CD14-positive monocyte (primary cell): ENCODE measurements at regions not wholly inside any gene's neighbourhood (a gene's known extent, or its start where the extent isn't known, plus 50 kb on each side); places are given as distances from the start of the nearest gene placed in this dataset.

ENCODE experiments used
- DNase-seq, 3 donors: peaks; one replicate each; pipeline ENCODE4 v3.0.0-alpha.2; 2011 to 2022
- H2AFZ ChIP-seq: 2 replicates; pipeline ENCODE4 v1.6.0; 2012; ENCODE audit warnings: mild to moderate bottlenecking, low read depth, low read length, inconsistent platforms; ENCODE audit not compliant: insufficient read depth, poor library complexity, severe bottlenecking
- H3K27ac ChIP-seq, 2 donors: 1 replicate in 1 of 2; 2 replicates in 1 of 2; pipeline ENCODE4 v1.5.1; 2012 to 2013; ENCODE audit warnings: low read length in 2 of 2, control low read depth in 1 of 2, inconsistent platforms in 1 of 2, low read depth in 1 of 2, mild to moderate bottlenecking in 1 of 2
- H3K27me3 ChIP-seq, 2 donors: one replicate each; pipeline versions ENCODE4 v1.6.0 to v1.6.1; 2011 to 2013; ENCODE audit warnings: low read length in 2 of 2; ENCODE audit not compliant: control insufficient read depth in 2 of 2, insufficient read depth in 2 of 2
- H3K36me3 ChIP-seq, 2 donors: replicated peaks in 1 of 2; 1 replicate in 1 of 2; 2 replicates in 1 of 2; pipeline versions ENCODE4 v1.5.1 to v1.6.1; 2012 to 2013; ENCODE audit warnings: low read length in 2 of 2, control low read depth in 1 of 2, inconsistent platforms in 1 of 2, mild to moderate bottlenecking in 1 of 2; ENCODE audit not compliant: insufficient read depth in 2 of 2, control insufficient read depth in 1 of 2
- H3K4me1 ChIP-seq, 2 donors: 1 replicate in 1 of 2; 2 replicates in 1 of 2; pipeline versions ENCODE4 v1.5.1 to v1.6.1; 2012 to 2013; ENCODE audit warnings: low read length in 2 of 2, control low read depth in 1 of 2, inconsistent platforms in 1 of 2, mild to moderate bottlenecking in 1 of 2, moderate library complexity in 1 of 2; ENCODE audit not compliant: insufficient read depth in 2 of 2, control insufficient read depth in 1 of 2
- H3K4me2 ChIP-seq: replicated peaks from 2 replicates; pipeline ENCODE3; 2012; ENCODE audit warnings: low read length, moderate library complexity, mild to moderate bottlenecking; ENCODE audit not compliant: poor library complexity, severe bottlenecking; ENCODE audit errors: extremely low read depth
- H3K4me3 ChIP-seq, 3 experiments: fragments of 200-600 bp in 1 of 3; sonication (generic) in 1 of 3; replicated peaks in 1 of 3; 1 replicate in 2 of 3; 2 replicates in 1 of 3; pipeline ENCODE4 v1.5.1; 2011 to 2013; ENCODE audit warnings: low read length in 3 of 3, mild to moderate bottlenecking in 3 of 3, control low read depth in 2 of 3, low read depth in 2 of 3, inconsistent platforms in 1 of 3, moderate library complexity in 1 of 3
- H3K79me2 ChIP-seq: 2 replicates; pipeline ENCODE4 v1.6.0; 2012; ENCODE audit warnings: mild to moderate bottlenecking, control low read depth, inconsistent platforms, low read length, moderate library complexity; ENCODE audit not compliant: insufficient read depth
- H3K9ac ChIP-seq: 2 replicates; pipeline ENCODE4 v1.6.0; 2017; ENCODE audit warnings: low read length, mild to moderate bottlenecking; ENCODE audit not compliant: insufficient read depth, poor library complexity, severe bottlenecking
- H3K9me3 ChIP-seq, 2 donors: replicated peaks in 1 of 2; 1 replicate in 1 of 2; 2 replicates in 1 of 2; pipeline versions ENCODE4 v1.5.1 to v1.6.1; 2012 to 2013; ENCODE audit warnings: low read length in 2 of 2, control low read depth in 1 of 2; ENCODE audit not compliant: control insufficient read depth in 1 of 2, insufficient read depth in 1 of 2
- H4K20me1 ChIP-seq: 2 replicates; pipeline ENCODE4 v1.6.0; 2012; ENCODE audit warnings: mild to moderate bottlenecking, low read length, control low read depth, moderate library complexity; ENCODE audit not compliant: insufficient read depth
- H3K27ac Mint-ChIP-seq, 7 donors: one replicate each; pipeline ENCODE4 v1.8.0; 2020; ENCODE audit warnings: mild to moderate bottlenecking in 7 of 7, mixed read lengths in 7 of 7, moderate library complexity in 6 of 7, inconsistent platforms in 2 of 7
- H3K27me3 Mint-ChIP-seq, 3 donors: one replicate each; pipeline ENCODE4 v1.8.0; 2021 to 2022; ENCODE audit warnings: low read depth in 3 of 3, mild to moderate bottlenecking in 3 of 3, mixed read lengths in 3 of 3, moderate library complexity in 3 of 3, inconsistent platforms in 1 of 3
- H3K36me3 Mint-ChIP-seq, 2 donors: one replicate each; pipeline ENCODE4 v1.8.0; 2020; ENCODE audit warnings: mixed read lengths in 2 of 2, inconsistent platforms in 1 of 2, mild to moderate bottlenecking in 1 of 2
- H3K4me1 Mint-ChIP-seq: one replicate; pipeline ENCODE4 v1.8.0; 2020; ENCODE audit warnings: mild to moderate bottlenecking, mixed read lengths
- H3K4me3 Mint-ChIP-seq, 2 donors: one replicate each; pipeline ENCODE4 v1.8.0; 2020; ENCODE audit warnings: mild to moderate bottlenecking in 2 of 2, mixed read lengths in 2 of 2, moderate library complexity in 1 of 2
- H3K9me3 Mint-ChIP-seq, 7 donors: one replicate each; pipeline ENCODE4 v1.8.0; 2020 to 2022; ENCODE audit warnings: mixed read lengths in 7 of 7, mild to moderate bottlenecking in 6 of 7, moderate library complexity in 6 of 7, inconsistent platforms in 2 of 7
- CTCF ChIP-seq: fragments of 200-600 bp; IDR thresholded peaks from one replicate; pipeline ENCODE4 v1.8.0; 2022; ENCODE audit warnings: antibody characterized with exemption, mild to moderate bottlenecking
- WGBS: methylation state at CpG from one replicate; pipeline ENCODE4 v1.1.5; 2013; ENCODE audit warnings: missing lambda C conversion rate; ENCODE audit not compliant: insufficient coverage; 5-methylcytosine and 5-hydroxymethylcytosine counted together
- intact Hi-C, 2 donors: fragments of 100-400 bp; cut with micrococcal nuclease; formaldehyde crosslinking; loops; one replicate each; pipeline versions ENCODE4 v1.15.0 to v1.15.1; 2023

GRCh38 chr18:76662626-76663025, 159.7 kb upstream of the ZNF236 start:
- no peaks in the 10 kb centered on the region for H3K9me3 ChIP-seq
- no peak for TF ChIP-seq CTCF
- WGBS: 61% methylated on average over 4 of the region's 7 CpGs

GRCh38 chr18:76660571-76661192, 161.7 kb upstream of the ZNF236 start:
- H3K27ac ChIP-seq: no peak overlapping the region
- H3K9me3 Mint-ChIP-seq: peaks cover 0 to 4% (median 0%) of the 10 kb centered on the region in 7 donors
- H3K36me3 Mint-ChIP-seq: no peaks in the 10 kb centered on the region
- H3K79me2 ChIP-seq: no peaks in the 10 kb centered on the region
- peaks cover 12 to 18% of the 10 kb centered on the region in 2 donors for H3K27me3 ChIP-seq
- H3K27me3 Mint-ChIP-seq: peaks cover 14 to 25% (median 24%) of the 10 kb centered on the region in 3 donors
- peaks cover 3 to 13% of the 10 kb centered on the region in 2 donors for H3K4me1 ChIP-seq
- H3K4me3 Mint-ChIP-seq: no peak overlapping the region
- WGBS: 91% methylated on average over 7 of the region's 9 CpGs
- H3K4me1 Mint-ChIP-seq: peaks cover 15% of the 10 kb centered on the region
- intact Hi-C loops: no loop called here
- no peaks in the 10 kb centered on the region for H3K36me3 ChIP-seq
- H3K9me3 ChIP-seq: no peaks in the 10 kb centered on the region
- no peak overlapping the region for H2AFZ ChIP-seq
- H3K4me3 ChIP-seq: no peak overlapping the region
- H3K27ac Mint-ChIP-seq: no peak overlapping the region
- no peak overlapping the region for H3K9ac ChIP-seq
- no peak for DNase-seq
- no peaks in the 10 kb centered on the region for H4K20me1 ChIP-seq
- no peak for TF ChIP-seq CTCF
- H3K4me2 ChIP-seq: no peak overlapping the region

More at GRCh38 chr18:76662626-76663025, 159.7 kb upstream of the ZNF236 start:
- no peak for DNase-seq
- intact Hi-C loops: no loop called here
- H3K9me3 Mint-ChIP-seq: peaks cover 0 to 6% (median 2%) of the 10 kb centered on the region in 7 donors
- Histone ChIP-seq H2AFZ (no peak overlapping the region), H3K4me1 (peaks cover under 1 to 7% of the 10 kb centered on the region in 2 donors), H3K27ac (no peak overlapping the region), H3K79me2 (no peaks in the 10 kb centered on the region), H3K4me3 (no peak overlapping the region), H3K9ac (no peak overlapping the region), H4K20me1 (no peaks in the 10 kb centered on the region), H3K36me3 (no peaks in the 10 kb centered on the region), H3K27me3 (peaks cover 5% of the 10 kb centered on the region in 2 donors), H3K4me2 (no peak overlapping the region)
- peaks cover 13% of the 10 kb centered on the region for H3K4me1 Mint-ChIP-seq
- no peak overlapping the region for H3K4me3 Mint-ChIP-seq
- H3K27ac Mint-ChIP-seq: no peak overlapping the region
- no peaks in the 10 kb centered on the region for H3K36me3 Mint-ChIP-seq
- peaks cover 6 to 18% (median 12%) of the 10 kb centered on the region in 3 donors for H3K27me3 Mint-ChIP-seq
